Activated gamma-delta T cell treated with anti-CD3 and anti-CD28 coated beads, Interleukin-2, amount 50 U/mL, for 16 hours (primary cell): ENCODE measurements at regions not wholly inside any gene's neighbourhood (a gene's known extent, or its start where the extent isn't known, plus 50 kb on each side); places are given as distances from the start of the nearest gene placed in this dataset.
"Not testable (repeated sequence)": the region's sequence is repeated elsewhere in the genome, so short reads cannot be mapped to it uniquely, and the experiment has no call there.

ENCODE experiments used
- DNase-seq: peaks from one replicate; pipeline ENCODE4 v3.0.0-alpha.2; 2020; ENCODE audit warnings: low read depth

DNA sequence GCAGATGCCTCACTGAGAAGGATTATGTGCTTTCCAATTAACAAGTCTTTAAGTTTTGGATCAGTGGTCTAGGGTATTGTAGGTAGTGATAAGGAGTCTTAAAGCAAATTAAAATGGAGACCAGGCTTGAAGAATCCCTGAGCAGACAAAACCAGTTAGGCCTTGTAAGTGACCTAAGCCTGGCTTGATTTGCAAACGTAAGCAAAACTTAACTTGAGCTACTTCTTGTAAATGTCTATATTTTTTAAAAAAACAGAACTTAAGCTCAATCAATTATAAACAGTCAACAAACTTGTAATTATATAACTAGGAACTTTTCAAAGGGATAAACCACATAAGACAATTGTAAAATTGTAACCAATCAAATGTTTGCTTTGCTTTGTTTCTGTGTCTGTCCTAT, 72.7 kb upstream of the NALF2 start:
- DNase-seq = no peak

DNA sequence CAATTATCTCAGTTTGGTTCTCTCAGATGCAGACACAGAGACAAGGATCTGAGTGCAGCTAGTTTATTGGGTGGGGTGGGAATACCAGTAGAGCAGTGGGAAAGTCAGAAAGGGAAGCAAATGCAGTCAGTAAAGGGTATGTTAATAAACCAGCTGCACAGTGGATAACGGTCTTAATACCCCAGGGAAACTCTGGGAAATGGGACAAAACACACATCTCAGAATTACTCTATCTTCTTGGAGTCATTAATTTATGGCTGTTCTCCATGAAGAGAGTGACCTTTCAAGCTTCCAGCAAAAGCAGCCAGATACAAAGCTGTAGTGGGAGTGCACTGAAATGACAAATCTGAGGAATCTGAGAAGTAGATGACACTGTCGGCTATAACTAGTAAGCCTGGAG, 73.3 kb upstream of the NALF2 start:
- no peak for DNase-seq

DNA sequence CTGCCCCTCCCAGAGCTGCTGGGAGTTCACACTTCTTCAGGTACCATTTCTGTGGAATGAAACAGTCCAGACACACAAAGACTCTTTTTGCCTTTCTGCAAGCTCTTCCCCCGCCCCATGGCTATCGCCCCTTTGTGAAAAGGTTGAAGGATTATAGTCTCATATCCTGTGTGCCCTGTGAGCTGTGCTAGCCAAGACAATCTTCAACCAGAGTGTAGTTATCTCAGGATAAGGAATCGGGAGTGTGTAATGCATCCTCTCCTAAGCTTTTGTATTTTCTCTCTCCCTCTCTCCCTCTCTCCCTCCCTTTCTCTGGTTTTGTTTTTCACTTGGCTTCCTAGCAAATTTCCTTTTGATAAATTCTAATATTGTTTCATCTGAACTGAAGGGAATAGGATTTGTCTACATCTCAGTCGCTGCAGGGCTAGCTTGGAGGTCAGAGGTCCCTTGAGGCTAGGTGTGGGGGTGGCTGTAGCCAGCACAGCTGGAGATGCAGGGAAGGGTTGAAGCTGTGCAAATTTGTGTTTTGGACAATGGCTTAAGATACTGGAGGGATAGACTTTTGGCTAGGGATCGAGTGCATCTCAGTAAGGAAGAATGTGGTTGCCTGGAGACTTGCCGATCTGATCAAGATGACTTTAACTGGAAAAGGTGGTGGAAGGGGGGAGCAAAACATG, 74.6 kb upstream of the NALF2 start:
- DNase-seq = no peak

DNA sequence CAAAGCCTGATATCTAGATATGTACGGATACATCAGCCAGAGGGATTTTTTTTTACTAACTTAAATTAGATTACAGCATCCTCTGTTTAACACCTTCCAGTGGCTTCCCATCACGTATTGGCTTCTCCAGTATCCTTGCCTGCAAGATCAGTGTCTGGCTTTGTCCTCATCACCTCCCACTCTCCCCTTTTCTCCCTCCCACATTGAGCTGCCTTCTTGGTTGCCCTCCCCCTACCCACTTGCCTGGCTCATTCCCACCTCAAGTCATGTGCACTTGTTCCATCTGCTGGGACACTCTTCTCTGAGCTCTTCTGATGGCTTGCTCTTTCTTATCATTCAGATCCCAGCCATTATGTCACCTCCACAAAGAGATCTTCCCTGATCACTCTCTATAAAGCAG, 75.9 kb upstream of the NALF2 start:
- no peak for DNase-seq

DNA sequence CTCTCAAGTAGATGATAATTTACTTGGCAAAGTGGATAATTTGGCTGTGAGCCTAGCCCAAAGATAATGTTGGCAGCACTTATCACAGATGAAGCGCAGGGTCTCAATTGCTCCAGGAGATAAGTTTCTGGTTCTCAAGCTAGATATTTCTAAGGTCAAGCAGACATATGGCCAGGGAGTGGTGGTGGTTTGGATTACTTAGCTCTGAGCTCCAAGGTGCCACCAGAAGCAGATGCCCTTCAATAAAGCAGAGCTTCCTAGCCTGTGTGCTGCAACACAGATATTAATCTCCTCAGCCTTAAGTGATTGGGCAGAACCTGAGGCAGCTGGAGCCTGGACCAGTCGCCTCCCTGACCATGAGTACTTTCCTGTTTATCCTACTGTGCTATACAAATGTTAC, 79.2 kb upstream of the NALF2 start:
- DNase-seq = no peak

DNA sequence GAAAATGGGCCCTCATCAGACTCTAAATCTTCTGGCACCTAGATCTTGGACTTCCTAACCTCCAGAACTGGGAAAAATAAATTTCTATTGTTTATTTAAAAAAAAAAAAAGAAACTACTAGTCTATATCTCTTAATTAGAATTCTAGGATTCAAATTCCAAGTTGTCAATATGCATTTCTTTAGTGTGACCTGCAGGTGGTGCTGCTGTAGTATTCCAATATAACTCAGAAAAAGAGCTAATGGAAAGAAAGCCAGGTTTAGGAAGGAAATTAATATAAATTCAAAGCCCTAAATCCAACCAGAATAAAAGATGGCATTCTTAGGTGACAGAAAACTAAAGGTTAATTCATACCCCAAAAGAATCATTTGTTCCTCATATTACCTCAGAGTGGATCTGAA, 80.0 kb upstream of the NALF2 start:
- DNase-seq = no peak

DNA sequence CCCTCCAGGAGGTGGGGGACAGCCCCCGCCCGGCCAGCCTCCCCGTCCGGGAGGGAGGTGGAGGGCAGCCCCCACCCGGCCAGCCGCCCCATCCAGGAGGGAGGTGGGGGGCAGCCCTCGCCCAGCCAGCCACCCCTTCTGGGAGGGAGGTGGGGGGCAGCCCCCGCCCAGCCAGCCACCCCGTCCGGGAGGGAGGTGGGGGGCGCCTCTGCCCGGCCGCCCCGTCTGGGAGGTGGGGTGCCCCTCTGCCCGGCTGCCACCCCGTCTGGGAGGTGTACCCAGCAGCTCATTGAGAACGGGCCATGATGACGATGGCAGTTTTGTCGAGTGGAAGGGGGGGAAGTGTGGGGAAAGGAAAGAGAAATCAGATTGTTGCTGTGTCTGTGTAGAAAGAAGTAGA, 81.9 kb upstream of the NALF2 start:
- DNase-seq = not testable (repeated sequence)

DNA sequence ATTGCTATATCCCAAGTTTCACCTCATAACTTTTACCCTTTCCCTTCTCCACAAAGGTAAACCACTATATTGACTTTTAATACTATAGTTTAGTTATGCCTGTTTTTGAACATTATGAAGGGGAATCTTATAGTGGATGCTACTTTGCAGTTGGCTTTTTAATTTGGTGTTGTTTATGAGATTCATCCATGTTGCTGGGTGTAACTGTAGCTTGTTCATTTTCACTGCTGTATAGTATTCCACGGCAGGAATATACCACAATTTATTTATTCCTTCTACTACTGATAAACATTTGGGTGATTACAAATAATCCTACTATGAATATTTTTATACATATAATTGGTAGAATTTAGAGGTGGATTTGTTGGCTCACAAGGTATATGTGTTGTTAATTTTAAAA, 88.4 kb upstream of the NALF2 start:
- no peak for DNase-seq

DNA sequence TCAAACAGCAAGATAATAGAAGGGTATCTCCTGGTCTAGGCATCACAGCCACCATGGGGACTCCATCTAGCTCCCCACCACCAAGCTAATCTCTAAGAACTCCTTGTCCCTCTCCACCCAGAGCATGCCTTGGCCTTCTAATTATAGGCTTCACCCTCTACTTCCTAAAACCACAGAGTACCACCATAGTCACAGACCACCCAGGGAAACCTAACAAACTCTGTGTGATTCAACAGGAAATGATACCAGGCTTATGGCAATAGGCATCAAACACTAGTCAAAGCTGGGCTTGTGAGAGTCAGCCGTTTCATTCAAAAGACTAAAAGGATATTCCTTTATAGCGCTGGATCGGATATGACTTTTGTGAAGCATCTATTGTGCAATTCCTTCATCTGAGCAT, 91.5 kb upstream of the NALF2 start:
- DNase-seq = no peak

DNA sequence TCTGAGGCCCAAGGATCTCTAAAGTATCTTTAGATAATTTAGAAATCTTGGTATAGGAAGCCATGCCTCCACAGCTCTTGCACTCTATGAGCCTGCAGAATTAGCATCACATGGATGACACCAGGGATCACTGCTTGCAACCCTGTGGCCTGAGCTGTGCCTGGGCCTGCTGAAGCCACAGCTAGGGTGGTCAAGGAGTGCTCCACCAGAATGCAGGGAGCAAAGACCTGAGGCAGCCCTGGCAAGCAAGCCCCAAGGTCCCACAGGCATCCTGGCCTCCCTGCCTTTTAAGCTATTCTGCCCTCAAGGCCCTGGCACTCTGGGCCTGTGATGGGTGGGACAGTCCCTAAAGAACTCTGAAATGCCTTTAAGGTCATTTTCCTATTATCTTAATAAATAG, 105.2 kb upstream of the NALF2 start:
- DNase-seq = no peak

DNA sequence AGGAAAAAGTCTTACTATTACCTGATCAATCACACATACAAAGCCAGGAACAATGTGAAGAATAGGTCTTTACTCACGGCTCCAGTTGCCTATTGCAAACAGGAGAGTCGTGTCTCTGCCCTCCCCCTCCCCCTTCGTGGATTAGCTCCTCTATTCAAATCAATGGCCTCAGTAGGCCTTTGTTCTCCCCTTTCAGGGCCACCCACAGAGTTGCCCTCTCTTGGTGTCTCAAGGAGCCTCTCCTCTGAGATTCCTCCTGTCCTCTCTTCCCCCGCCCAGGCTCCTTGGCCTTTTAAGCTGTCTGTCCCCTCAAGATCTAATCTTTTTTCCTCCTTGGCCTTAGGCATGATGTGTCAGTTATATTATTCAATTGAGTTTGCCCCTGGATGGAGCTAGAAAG, 107.2 kb upstream of the NALF2 start:
- DNase-seq = no peak

DNA sequence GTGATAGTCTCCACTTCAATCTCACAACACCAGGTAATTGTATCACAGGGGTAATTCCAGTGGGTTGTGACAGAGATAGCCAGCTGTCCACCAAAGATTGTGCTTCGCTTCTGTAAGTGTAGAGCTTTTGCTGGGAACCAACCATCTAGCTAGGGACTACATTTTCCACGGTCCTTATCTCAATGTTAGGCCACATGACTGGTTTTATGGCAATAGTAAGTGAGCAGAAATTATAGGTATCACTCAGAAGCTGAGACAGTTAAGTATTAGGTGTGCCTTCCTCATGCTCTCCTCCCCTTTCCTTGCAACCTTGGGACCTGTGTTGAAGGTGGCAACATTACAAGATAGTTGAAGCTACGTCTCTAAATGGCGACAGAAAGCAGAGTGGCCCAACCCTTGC, 108.8 kb upstream of the NALF2 start:
- DNase-seq = no peak

DNA sequence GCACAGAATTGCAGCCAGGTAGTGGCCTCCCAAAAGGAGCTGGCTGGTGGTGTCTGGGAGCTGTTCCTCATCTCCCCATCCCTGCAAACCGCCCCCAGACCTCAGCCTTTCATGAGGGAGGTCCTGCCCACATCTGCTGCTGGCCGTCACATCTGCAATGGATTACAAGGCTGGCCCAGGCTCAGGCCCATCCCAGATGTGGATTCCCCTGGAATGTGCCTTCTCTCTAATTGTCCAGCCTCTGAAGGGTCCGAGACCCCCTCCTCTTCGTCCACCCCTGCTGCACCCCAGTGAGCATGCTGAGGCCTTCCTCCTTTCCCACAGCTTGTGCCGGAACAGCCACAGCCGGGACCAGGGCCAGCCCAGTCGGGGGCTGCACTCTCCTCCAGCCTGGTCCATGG, 115.0 kb upstream of the NALF2 start:
- DNase-seq = no peak

DNA sequence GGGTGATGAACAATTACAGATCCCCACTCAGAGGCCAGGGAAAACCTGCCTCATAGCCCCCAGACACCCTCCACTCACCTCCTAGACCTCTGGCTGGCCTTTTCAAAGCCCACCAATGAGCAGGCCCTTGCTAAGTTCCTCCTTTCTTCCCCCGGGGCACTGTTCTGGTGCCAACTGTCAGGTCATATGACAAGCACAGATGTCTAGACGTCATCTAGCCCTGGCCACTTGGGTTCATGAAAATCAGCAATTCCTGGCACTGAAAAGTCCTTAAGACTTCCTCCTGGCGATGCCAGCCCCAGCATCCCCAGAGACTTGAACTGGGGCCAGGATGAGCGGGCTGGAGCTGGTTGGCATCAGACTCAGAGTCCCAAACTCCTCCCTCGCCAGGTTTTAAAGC, 115.6 kb upstream of the NALF2 start:
- DNase-seq = no peak

DNA sequence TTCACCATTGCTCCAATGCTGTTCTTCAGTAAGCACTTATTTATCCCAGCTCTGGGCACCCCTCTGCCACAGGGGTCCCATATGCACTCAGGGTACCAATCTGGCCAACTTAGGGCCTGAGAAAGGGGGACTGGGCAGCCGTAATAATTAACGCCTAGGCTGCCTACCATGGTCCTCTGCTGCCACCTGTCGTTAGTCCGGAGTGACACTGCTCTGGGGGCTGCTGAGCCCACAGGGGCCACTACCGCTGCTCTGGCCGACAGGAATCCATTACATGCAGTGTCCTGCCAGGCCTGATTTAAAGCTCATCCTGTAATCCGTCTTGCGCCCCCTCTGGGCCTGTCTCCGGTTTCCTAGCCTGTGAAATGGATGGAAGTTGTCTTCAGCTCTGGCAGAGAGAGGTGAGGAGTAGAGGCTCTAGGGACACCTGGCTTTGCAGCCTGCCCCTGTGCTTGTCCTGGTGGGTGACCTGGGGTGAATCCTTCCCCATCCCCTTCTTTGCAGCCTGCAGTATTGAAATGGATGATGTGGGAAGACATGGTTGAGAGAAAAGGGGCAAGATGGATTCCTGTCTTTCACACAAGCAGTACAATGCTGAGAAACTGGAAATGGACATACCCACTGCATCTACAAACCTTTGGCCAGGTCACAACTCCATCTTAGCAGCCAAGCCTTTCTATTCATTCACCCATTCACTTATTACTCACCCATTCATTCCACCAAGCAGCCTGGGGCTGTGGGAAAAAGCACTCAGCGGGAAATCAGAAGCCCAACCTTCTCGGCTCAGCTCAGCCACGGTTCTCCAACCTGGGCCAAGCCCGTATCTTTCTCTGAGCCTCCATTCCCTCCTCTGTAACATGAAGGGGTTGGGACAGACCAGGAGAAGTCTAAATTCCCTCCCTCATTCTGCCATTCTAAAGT, 116.3 kb upstream of the NALF2 start:
- DNase-seq = no peak

DNA sequence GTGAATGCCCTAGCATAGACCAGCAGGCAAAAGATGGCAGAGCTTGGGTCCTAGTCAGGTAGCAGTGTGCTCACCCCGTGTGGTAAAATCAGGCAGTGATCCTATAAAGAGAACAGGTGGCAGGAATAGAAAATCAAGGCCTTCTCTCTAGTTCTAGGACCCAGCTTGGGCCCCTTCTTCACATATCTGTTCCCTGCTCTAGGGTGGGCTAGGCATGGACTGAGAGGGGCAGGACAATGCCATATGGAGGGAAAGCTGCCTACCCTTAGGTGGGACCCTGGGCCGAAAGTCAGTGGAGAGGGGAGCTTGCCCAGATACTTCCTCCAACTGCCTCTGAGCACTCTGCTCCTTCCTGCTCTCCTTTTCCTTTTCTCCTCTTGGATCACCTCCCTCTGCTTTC, 117.4 kb upstream of the NALF2 start:
- DNase-seq = no peak

DNA sequence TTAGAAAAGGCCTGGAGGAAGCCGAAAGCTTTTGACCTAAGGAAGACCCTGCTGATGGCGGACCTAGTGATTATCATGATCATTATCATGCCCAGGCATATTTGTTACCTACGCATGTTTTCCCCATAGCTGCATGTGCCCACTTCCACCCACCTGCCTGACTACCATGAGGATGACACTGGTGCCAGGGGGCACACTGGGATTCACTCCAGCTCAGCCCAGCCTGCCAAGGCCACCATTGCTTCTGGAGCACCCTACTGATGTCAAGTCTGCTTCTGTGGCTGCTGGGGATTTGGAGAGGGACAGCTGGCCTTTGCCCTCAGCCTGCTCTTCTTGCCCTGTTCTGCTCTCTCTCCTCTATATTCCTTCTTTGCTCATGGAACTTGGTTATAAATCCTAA, 124.7 kb upstream of the NALF2 start:
- no peak for DNase-seq

DNA sequence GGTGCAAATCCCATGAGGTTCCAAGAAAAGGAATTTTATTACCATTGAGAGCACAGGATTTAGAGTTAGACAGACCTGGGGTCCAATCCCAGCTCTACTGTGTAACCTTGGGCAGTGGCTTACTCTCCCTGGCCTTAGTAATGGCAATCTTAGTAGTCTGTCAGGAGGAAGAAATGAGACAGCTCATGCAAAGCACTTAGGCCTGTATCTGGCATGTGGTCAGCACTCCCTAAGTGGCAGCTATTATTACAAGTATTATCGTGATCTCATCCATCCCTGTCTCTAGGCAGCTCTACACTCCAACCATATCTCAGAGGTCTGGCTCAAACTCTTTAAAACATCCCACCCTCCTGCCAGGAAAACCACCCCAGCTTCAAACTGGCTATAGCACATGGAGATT, 129.6 kb upstream of the NALF2 start:
- DNase-seq = no peak

DNA sequence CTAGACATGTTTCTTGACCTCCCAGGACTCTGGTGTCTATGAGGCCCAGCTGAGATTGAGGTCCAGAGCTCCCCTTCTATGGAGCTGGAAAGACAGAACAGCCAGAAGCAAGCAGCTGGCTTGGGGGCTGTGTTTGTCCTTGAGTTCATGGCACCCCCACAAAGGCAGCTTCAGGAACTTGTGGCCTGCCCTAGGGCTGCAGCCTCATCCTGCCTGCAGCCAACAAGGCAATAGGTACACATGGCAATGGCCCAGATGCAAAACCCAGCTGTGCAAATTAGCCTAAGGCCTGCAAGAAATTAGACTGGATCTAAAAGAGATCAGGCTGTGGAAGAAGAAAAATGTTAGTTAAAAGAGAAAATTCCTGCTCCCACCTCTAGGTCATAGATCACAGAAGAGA, 131.7 kb upstream of the NALF2 start:
- DNase-seq = no peak

DNA sequence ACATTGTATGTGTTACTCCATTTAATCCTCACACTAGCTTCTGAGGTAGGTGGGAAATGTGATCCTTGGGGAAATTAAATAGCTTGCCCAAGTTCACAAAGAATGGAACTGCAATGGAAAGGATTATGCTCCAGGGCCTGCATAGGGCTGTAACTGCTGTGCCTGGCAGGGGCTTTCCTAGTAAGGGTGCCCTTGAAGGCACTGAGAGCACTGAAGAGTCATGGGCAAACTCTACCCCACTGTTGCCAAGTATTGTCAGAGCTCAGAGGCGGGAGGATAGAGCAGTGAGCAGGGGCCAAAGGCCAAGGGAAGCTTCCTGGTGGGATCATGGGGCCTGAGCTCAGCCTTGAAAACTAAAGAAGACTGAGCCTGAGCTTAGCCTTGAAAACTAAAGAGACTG, 133.0 kb upstream of the NALF2 start:
- no peak for DNase-seq

DNA sequence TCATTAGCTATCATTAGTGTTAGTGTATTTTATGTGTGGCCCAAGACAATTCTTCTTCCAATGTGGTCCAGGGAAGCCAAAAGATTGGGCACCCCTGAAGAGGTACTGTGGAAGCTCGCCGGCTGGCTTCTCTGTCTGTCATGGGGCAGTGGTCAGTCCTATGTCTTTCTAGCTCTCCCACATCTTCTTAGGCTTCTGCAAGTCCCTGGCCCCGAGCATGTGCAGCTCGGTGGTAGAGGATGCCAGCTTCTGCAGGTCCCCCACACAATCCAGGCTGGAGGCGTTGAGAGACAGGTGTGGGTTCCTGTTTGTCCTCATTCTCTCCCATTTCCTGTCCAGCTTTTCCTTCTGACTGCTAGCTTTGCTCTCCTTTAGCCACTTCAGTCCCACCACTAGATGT, 134.1 kb upstream of the NALF2 start:
- DNase-seq = no peak

DNA sequence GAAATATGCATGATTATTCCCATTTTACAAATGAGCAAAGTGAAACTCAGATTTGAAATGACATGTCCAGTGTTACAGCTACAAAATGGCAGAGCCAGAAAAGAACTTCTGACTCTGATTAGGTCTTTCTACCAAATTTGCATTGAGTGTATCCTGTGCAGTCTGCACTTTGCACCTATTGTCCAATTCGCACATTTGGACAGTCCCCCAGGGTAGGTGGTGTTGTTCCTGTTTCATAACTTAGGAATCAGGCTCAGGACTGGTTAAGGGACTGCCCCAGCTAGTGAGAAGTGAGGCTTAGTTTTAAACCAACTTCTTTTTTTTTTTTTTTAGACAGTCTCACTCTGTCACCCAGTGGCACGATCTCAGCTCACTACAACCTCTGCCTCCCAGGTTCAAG, 137.9 kb upstream of the NALF2 start:
- no peak for DNase-seq

DNA sequence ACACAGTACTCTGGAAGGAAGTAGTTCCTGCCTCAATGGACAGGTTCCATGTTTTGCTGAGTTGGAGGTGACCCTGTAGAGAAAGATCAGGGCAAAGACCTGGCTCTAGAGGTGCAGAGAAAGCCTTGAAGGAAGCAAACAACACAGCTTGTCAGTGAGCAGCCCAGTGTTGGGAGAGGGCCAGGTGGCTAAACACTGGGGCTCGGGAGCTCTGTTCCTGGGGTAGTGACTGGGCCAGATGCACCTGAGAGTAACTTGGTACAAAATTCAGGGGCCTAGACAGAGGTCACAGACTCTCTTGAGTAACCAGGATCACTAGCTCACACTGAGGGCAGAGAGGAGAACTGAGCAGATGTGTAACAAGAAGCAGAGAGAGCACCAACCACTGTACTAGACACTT, 138.4 kb upstream of the NALF2 start:
- no peak for DNase-seq

DNA sequence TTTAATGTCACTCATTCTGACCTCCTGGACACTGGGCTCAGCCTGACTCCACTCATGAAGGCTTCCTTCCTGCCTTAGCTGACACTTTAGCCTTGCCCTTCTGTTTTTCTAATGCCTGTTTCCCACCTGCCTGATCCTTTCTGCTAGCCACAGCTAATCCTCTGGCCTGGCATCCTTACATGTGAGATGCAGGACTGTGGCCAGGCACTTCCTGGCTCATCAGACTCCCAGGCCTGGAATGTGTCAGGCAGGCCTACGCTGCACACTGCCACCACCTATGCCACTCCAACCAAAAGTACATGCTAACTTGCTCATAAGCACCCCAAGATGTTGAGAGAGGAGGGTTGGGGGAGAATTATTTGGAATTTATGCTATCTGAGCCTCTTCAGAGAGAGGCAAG, 138.8 kb upstream of the NALF2 start:
- DNase-seq = no peak
